HG03378 (cell line): ENCODE measurements at regions not wholly inside any gene's neighbourhood (a gene's known extent, or its start where the extent isn't known, plus 50 kb on each side); places are given as distances from the start of the nearest gene placed in this dataset.

ENCODE experiments used
- ATAC-seq: cut with Tn5 transposase; IDR thresholded peaks from one replicate; pipeline ENCODE4 v1.9.1; 2021; ENCODE audit warnings: mild to moderate bottlenecking, moderate library complexity; ENCODE audit not compliant: unreplicated experiment

DNA sequence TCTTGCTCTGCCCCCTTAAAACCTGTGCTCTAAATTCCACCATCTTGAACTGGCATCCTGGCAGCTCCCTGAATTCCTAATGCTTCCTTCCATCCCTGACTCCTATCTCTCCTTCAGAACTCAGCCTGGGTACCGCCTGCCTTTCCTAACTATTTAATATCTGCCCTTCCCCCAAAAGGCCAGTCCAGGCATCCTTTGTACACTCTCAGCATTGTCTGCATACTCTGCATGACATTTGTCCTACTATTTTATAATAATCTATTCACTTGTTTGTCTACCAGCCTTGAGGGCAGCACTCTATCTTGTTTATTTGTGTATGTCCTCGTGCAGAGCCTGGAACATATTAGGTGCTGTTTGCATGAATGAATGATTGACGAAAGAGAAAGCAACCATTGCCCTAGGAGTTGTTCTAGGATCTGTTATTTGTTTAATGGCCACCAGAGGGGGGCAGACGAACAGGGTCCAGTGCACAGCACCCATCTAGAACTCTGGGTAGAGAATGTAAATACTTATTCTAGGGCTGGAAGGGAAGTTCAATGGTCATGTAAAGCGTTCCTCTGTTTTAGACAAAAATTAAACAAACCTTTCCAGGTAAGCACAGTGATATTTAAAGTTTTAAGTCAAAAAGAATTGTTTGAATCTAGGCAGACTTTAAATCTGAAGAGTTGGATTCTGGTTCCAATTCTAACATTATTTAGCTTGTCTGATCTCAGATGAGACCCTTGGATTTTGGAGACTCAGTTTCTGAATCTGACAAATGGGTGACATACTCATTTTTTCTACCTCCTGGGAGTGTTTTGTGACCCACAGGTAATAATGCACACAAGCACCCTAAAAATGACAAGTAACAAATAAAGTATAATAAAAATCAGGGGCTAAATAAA is 125.8 kb upstream of the GALNT15 start:
- ATAC-seq: peak; percentile 94

DNA sequence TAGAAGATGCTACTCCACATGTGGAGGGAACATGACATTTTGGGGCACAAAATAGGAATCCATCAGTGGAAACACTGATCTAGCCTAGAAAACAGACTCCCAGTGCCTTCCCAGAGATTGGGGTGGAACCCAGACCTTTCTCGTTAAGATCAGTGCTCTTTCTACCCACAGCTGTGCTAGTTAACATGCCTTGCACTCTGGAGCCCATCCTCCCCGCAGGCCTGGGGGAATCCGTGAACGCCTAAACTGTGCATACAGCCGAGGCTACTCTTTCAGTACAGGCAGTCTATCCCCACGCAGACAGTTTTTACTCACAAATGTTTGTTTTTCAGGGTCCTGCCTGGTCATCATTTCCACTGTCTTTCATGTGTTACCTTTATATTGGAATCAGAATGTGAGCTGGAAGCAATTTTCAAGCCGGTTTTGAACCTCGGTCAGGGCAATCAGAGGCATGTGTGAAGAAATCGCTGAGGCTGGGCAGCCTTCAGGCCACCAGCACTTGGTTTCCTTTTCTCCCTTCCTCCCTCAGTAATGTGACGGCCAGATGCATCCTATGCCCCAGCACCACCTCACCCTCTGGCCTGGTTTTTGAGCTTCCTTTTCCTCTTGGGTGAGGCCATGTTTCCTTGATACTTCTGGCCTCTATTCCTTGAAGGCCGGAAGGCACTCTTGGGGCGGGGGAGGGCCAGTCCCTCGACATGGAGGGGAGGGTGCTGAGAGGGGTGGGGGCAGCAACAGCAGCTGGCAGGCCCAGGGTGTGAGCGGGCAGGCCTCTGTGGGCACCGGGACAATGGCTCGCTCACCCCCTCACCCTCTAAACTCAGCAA is 123.6 kb upstream of the GALNT15 start:
- no peak for ATAC-seq

DNA sequence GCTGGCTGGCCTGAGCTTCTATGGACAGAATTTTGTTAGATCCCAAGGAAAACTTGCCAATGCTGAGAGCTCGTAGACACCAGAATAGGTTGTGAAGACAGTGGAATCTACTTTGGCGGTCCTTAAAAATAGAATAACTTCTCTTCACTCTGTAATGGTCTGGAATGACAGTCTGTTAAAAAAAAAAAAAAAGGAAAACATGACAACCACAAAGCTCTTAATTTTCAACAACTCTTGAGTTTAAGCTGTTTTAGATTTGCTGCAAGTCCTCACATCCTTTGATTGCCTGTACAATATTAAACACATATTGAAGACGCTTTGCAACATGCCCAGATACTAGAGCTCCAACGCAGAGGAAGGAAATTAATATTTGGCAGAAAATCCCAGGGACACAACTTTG is 122.8 kb upstream of the GALNT15 start:
- no peak for ATAC-seq

DNA sequence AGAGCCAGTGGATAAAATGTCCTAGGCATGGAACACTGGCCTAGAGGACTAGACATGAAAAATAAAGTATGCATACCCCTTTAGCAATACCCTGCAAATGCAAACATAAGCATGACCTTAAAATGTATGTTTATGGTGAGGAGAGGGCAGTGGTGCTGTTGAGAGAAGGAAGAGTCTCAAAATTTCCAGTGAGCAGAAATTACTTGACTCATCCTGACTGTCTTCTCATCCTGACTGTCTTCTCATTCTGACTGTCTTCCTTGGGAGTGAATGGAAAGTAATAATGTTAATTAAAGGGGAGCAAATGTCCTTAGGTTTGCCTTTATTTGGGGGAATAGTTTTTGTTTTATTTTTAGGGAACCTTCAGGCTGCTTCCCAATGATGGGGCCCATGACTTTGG is 121.5 kb upstream of the GALNT15 start:
- ATAC-seq: no peak

DNA sequence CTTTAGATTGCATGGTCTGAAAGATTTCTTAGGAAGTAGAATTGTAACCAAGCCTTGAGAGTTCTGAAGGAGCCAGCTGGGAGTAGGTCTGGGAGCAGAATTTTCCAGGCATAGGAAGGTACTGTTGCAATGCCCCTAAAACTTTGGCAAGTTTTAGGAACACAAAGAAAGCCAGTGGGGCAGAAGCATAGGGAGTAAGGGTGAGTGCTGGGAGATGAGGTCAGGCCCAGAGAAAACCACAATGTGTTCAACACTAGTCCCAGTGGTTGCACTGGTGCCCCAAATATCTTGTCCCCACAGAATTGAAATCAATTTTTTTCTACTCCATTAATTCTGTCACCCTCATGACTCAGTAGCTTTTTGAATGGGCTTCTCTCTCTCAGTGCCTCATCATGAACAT is 120.7 kb upstream of the GALNT15 start:
- no peak for ATAC-seq

GRCh38 chr3:16055606-16056211 is 118.8 kb upstream of the GALNT15 start:
- no peak for ATAC-seq

GRCh38 chr3:16056217-16056616 is 118.3 kb upstream of the GALNT15 start:
- ATAC-seq: no peak

GRCh38 chr3:16058521-16058920 is 116.0 kb upstream of the GALNT15 start:
- no peak for ATAC-seq

DNA sequence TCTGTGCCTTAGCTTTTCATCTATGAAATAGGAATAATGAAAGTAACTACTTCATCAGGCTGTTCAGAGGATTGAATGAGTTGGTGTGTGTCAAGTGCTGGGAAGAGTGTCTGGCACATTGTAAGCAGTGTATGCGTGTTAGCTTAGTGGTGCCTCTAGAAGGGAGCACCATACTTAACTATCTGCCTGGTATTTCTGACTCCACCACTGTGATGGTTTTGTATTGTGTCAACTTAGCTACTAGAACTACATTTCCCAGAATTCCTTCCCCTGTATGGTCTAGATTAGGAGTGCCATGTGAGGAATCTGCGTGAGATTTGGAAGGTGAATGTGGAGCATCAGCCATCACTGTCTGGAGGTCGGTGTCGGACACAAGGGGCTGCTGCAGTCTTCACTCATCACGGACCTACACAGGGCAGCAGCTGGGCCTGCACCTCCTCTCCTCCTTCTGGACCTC is 115.4 kb upstream of the GALNT15 start:
- ATAC-seq: no peak

GRCh38 chr3:16059711-16060357 is 114.6 kb upstream of the GALNT15 start:
- ATAC-seq: no peak

- no peak for ATAC-seq
Measured at GRCh38 chr3:16060358-16060852, 114.1 kb upstream of the GALNT15 start.

GRCh38 chr3:16060945-16061344 is 113.5 kb upstream of the GALNT15 start:
- no peak for ATAC-seq

- ATAC-seq: no peak
Measured at GRCh38 chr3:16061491-16061890, 113.0 kb upstream of the GALNT15 start.

- ATAC-seq: no peak
Measured at GRCh38 chr3:16063603-16064002, 110.9 kb upstream of the GALNT15 start.

- ATAC-seq: no peak
Measured at GRCh38 chr3:16064642-16065414, 109.7 kb upstream of the GALNT15 start.

GRCh38 chr3:16066545-16066944 is 107.9 kb upstream of the GALNT15 start:
- ATAC-seq: no peak

- no peak for ATAC-seq
Measured at GRCh38 chr3:16066975-16067374, 107.5 kb upstream of the GALNT15 start.

GRCh38 chr3:16067837-16068471 is 106.5 kb upstream of the GALNT15 start:
- no peak for ATAC-seq

GRCh38 chr3:16069149-16069922 is 105.1 kb upstream of the GALNT15 start:
- no peak for ATAC-seq
